CD4-positive, alpha-beta T cell treated with Interleukin-10 for 1 hour (primary cell): ENCODE measurements at regions not wholly inside any gene's neighbourhood (a gene's known extent, or its start where the extent isn't known, plus 50 kb on each side); places are given as distances from the start of the nearest gene placed in this dataset.

ENCODE experiments used
- DNase-seq: peaks from one replicate; pipeline ENCODE4 v3.0.0-alpha.2; 2020

DNA sequence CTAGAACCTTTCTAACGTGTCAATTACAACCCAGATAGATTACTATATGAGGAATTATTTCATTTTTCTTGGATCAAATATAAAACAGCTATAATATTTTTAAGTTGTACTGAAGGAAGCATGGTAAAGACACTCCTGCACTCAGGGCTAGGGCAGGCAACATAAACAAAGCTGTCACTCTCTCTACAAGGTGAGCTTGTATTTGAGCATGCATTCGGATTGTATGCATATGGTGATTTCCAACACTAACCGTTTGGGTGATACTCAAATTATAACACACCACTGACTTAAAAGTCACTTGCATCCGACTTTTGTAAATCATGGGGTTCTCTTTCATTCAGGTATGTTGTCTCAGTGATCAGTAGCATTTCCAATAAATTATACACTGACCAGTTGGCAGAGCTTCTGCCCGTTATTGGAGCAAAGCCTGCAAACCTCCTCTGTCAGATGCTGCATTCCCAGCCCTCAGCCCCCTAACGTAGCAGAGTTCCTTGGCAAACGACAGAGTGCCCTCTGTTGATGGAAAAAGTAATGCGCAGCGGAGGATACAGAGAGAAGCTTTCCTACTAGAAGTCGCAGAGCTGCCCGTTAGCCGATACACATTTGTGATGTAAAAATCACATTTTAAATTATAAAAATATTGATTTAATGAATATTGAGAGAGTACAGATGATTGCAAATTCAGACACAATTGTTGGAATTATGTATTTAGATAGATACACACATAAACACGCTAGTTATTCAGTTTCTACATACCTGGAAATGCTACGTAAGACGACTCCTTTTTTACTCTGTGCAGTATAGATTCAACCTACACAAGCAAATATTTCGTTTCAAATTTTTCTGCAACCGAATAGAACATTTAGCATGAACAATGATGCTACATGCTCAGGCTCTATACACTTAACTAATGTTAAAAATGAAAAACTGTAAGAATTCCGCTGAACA is 173.9 kb upstream of the SP4 start:
- peak; percentile 44 for DNase-seq

DNA sequence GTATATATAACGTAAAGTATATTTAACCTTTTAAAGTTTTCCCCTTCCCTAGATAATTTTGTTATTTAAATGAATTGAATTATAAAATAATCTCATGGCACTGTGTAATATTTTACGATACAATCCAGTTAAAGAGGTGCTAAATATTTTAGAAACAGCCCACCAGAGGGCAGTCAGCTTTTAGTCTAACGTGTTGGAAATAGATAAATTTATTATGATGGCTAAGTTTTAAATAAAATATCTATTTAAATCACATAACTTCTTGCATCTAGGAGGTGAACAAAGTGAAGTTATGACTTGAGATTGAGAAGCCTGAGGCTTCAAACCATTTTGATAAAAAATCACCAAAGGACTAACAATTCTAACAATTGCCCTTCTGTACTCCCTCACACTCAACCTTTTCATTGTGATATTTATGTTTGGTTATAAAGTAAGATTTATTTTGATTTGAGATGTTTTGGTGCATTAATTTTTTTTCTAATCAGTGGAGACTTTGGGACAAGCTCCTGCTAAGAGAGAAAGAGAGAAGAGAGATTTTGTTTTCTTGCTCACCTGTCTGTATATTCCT is 171.5 kb upstream of the SP4 start:
- peak; percentile 54 for DNase-seq

DNA sequence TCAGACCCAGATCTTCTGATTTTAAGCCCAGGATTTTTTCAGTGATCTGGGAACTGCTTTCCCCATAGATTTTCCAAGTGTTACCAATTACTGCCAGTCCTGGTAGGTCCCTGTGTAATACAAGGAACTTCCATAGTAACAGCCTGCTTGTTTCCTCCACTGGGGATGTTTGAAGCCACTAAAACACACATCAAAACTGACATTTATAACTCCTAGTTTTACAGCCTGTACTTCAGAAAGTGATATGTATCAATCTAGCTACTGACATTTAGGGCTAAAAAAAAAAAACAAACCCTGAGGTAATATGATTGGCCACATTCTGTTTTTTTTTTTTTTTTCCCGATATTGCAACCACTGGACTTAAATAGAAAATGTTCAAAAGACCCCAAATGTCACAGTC is 166.9 kb upstream of the SP4 start:
- no peak for DNase-seq

GRCh38 chr7:21261627-21262594 is 166.0 kb upstream of the SP4 start:
- DNase-seq, result peak; percentile 64

DNA sequence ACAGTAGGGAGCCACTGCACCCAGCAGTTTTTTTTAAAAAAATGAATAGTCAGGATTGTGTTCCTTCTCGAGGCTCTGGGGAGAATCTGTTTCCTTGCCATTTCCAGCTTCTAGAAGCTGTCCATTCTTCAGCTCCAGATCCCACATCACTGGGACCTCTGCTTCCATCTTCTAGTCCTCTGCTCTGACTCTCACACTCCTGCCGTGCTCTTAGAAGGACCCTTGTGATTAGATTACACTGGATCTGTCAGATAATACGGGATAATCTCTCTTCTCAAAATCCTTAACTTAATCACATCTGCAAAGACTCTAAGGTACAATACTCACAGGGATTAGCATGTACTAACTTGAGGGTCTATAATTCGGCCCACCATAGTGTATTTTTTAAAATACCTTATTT is 158.9 kb upstream of the SP4 start:
- no peak for DNase-seq

GRCh38 chr7:21276471-21277035 is 151.3 kb upstream of the SP4 start:
- DNase-seq, result no peak

DNA sequence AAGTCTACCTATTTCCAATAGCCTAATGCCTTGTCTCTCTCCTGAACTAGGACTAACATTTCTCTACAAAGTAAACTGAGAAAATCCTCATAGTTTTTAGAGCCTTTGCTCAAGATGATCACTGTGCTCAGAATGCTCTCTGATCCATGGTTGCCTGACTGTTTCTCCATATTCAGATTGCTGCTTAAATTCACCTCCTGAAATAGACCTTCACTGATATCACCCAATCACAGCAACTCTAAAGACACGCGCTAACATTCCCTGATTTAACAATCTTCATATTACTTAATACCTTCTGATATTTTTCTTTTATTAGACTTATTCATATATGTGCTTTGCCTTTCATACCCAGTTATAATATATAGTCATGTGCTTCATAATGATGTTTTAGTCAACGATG is 148.9 kb upstream of the SP4 start:
- no peak for DNase-seq

- DNase-seq, result no peak
These were observed 146.7 kb upstream of the SP4 start for GRCh38 chr7:21281193-21281592.

DNA sequence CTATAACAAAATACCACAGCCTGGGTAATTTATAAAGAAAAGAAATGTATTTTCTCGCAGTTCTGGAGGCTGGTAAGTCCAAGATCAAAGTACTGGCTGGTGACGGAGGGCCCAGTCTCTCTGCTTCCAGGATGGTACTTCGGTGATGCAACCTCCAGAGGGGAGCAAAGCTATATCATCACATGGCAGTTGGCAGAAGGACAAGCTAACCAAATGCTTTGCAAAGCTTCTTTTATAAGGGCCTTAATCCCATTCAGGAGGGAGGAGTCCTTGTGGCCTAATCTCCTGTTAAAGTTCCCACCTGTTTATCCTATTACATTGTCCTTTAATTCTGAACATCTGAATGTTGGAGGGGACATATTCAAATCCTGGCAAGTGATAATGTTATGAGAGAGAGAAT is 134.1 kb upstream of the SP4 start:
- DNase-seq, result no peak

DNA sequence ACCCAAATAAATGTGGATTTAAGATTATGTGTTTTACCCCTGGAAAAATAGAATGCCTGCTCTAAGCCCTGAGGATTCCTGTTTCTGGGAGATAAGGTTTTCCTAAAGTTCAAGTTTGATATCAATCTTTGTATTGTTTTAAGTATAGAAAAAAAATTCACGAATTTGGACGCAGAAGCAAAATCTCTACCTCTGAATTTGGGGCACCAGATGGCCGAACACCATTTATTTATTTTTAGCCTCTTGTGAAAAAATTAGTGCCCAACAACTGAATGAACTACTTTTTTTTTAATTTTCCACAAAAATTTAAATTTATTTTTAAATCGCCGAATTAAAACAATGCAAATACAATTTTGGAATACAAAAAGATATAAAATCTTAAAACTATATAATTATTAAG is 128.1 kb upstream of the SP4 start:
- no peak for DNase-seq

- DNase-seq, result no peak
These were observed 127.2 kb upstream of the SP4 start for GRCh38 chr7:21300692-21301091.

DNA sequence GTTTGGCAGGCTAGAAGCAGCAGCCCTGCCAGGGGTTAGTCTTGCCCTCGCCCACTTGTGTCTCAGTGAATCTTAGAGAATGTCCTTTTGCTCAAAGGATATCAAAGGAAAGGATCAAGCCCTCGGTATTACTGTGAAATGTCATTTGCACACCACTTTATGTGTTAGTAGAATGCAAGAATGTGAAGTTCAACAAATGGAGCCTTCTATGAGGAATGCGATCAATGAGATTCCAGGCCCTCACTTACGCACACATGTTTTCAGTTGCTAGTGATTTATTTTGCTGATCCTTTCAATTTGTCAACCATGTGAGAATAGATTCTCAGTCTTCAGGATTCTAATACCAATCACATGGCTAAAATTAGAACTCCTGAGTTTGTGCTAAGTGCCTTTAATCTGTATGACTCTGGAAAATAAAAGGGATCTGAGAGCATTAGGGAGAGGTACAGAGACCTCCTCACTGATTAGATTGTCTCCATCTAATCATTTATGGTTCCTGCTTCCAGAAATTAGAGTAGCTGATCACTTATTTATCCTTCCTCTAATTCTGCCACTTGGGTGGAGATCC is 123.0 kb upstream of the SP4 start:
- DNase-seq, result no peak

GRCh38 chr7:21305455-21306235 is 122.2 kb upstream of the SP4 start:
- no peak for DNase-seq

DNA sequence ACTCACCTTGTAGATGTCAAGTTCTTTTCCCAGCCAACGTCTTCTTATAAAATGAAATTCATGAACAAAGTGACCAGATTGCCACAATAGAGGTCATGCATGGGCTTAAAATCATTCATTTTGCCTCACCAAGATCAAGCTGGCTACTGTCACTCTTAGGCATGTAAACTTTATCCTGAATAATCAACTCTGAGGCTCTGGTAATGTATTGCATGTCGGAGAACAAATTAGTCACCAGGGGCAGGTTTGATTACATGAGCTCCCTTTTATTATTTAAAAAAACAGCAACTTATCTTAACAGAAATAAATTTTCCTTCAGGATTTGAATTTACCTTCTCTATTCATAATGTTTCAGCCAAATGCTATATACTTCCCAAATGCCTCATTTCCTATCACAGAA is 112.9 kb upstream of the SP4 start:
- no peak for DNase-seq

GRCh38 chr7:21317966-21318915 is 109.6 kb upstream of the SP4 start:
- DNase-seq, result no peak

DNA sequence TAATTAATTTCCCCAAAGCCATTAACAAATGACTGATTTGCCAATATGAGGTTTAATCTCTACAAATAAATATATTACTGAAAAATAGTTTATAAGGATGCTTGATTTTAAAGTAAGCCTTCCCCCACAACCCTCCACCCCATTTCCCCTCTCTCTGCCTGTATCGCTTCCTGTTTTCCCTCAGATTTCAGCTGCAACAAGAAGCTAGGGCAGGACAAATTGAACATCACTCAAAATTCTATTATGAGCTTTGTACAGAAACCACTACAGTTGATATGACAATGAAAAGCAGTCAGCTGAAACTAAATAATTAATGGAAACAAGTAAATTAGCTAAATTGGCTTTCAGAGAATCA is 109.0 kb upstream of the SP4 start:
- DNase-seq, result no peak

- DNase-seq, result no peak
These were observed 101.6 kb upstream of the SP4 start for GRCh38 chr7:21326241-21326640.

- DNase-seq, result no peak
These were observed 101.0 kb upstream of the SP4 start for GRCh38 chr7:21326921-21327320.

GRCh38 chr7:21327422-21328409 is 100.2 kb upstream of the SP4 start:
- DNase-seq, result no peak
